ENCODE measurements at regions not wholly inside any gene's neighbourhood (a gene's known extent, or its start where the extent isn't known, plus 50 kb on each side); places are given as distances from the start of the nearest gene placed in this dataset.

DNA sequence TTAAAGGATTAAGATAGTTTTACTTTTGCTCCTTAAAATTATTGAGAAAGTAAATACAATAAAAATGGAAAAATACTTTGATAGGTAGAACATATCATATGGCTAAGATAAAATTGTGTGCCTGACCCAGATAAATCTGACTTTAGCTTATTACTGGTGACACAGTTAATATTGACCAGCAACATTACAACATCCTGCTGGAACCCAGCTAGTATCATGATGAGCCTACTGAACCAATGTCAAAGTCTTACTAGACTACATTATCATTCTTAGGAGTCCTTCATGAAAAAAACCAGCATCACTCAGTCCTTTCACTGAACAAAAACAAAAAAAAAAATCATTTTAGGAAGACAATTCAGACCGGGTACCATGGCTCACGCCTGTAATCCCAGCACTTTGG, 164.8 kb upstream of the CDK1 start (continued):
- TF ChIP-seq, protein P1, sequence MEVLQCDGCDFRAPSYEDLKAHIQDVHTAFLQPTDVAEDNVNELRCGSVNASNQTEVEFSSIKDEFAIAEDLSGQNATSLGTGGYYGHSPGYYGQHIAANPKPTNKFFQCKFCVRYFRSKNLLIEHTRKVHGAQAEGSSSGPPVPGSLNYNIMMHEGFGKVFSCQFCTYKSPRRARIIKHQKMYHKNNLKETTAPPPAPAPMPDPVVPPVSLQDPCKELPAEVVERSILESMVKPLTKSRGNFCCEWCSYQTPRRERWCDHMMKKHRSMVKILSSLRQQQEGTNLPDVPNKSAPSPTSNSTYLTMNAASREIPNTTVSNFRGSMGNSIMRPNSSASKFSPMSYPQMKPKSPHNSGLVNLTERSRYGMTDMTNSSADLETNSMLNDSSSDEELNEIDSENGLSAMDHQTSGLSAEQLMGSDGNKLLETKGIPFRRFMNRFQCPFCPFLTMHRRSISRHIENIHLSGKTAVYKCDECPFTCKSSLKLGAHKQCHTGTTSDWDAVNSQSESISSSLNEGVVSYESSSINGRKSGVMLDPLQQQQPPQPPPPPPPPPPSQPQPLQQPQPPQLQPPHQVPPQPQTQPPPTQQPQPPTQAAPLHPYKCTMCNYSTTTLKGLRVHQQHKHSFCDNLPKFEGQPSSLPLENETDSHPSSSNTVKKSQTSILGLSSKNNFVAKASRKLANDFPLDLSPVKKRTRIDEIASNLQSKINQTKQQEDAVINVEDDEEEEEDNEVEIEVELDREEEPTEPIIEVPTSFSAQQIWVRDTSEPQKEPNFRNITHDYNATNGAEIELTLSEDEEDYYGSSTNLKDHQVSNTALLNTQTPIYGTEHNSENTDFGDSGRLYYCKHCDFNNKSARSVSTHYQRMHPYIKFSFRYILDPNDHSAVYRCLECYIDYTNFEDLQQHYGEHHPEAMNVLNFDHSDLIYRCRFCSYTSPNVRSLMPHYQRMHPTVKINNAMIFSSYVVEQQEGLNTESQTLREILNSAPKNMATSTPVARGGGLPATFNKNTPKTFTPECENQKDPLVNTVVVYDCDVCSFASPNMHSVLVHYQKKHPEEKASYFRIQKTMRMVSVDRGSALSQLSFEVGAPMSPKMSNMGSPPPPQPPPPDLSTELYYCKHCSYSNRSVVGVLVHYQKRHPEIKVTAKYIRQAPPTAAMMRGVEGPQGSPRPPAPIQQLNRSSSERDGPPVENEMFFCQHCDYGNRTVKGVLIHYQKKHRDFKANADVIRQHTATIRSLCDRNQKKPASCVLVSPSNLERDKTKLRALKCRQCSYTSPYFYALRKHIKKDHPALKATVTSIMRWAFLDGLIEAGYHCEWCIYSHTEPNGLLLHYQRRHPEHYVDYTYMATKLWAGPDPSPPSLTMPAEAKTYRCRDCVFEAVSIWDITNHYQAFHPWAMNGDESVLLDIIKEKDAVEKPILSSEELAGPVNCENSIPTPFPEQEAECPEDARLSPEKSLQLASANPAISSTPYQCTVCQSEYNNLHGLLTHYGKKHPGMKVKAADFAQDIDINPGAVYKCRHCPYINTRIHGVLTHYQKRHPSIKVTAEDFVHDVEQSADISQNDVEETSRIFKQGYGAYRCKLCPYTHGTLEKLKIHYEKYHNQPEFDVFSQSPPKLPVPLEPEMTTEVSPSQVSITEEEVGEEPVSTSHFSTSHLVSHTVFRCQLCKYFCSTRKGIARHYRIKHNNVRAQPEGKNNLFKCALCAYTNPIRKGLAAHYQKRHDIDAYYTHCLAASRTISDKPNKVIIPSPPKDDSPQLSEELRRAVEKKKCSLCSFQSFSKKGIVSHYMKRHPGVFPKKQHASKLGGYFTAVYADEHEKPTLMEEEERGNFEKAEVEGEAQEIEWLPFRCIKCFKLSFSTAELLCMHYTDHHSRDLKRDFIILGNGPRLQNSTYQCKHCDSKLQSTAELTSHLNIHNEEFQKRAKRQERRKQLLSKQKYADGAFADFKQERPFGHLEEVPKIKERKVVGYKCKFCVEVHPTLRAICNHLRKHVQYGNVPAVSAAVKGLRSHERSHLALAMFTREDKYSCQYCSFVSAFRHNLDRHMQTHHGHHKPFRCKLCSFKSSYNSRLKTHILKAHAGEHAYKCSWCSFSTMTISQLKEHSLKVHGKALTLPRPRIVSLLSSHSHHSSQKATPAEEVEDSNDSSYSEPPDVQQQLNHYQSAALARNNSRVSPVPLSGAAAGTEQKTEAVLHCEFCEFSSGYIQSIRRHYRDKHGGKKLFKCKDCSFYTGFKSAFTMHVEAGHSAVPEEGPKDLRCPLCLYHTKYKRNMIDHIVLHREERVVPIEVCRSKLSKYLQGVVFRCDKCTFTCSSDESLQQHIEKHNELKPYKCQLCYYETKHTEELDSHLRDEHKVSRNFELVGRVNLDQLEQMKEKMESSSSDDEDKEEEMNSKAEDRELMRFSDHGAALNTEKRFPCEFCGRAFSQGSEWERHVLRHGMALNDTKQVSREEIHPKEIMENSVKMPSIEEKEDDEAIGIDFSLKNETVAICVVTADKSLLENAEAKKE (CRISPR knock-in tag; IDR thresholded peaks at IDR 0.05) = no peak

GRCh38 chr10:60611291-60611747, 167.0 kb upstream of the CDK1 start:
- no peaks in the 10 kb centered on the region for H3K36me3 Mint-ChIP-seq (ENCODE audit: low read depth)

More at GRCh38 chr10:60611291-60611747, 167.0 kb upstream of the CDK1 start:
- no peaks in the 10 kb centered on the region for H4K20me1 ChIP-seq (replicated peaks; ENCODE audit: insufficient read depth)
- H3K9me3 Mint-ChIP-seq = no peaks in the 10 kb centered on the region
- peaks cover 3% of the 10 kb centered on the region; the same call in 1 of the 2 replicates for H3K4me1 ChIP-seq (ENCODE audit: insufficient read depth)
- H3K36me3 ChIP-seq (ENCODE audit: insufficient read depth) = no peaks in the 10 kb centered on the region
- H3K4me3 Mint-ChIP-seq = no peak overlapping the region
- ATAC-seq (peak; percentile 86), DNase-seq (ENCODE audit: low spot score) (peak; percentile 39)
- H3K27ac ChIP-seq (ENCODE audit: low read depth) = no peak overlapping the region
- no peak overlapping the region for H2AFZ ChIP-seq
- no peaks in the 10 kb centered on the region for H3K27me3 Mint-ChIP-seq (ENCODE audit: insufficient read depth, low read depth, poor library complexity)
- peaks cover 17% of the 10 kb centered on the region; the same call in 2 of the 3 replicates for H3K4me1 Mint-ChIP-seq
- no peaks in the 10 kb centered on the region for H3K79me2 ChIP-seq (replicated peaks; ENCODE audit: insufficient read depth)
- no peak overlapping the region for H3K4me3 ChIP-seq
- no peaks in the 10 kb centered on the region for H3K27me3 ChIP-seq (ENCODE audit: insufficient read depth)
- H3K4me2 ChIP-seq = no peak overlapping the region
- TF ChIP-seq CREB1 (CRISPR knock-in tag; IDR thresholded peaks at IDR 0.05; ENCODE audit: low read depth) (no peak), REST (IDR thresholded peaks at IDR 0.05; ENCODE audit: unreplicated experiment) (no peak), EZH2phosphoT487 (IDR thresholded peaks at IDR 0.05; ENCODE audit: unreplicated experiment) (no peak)
- TF ChIP-seq, protein P2, sequence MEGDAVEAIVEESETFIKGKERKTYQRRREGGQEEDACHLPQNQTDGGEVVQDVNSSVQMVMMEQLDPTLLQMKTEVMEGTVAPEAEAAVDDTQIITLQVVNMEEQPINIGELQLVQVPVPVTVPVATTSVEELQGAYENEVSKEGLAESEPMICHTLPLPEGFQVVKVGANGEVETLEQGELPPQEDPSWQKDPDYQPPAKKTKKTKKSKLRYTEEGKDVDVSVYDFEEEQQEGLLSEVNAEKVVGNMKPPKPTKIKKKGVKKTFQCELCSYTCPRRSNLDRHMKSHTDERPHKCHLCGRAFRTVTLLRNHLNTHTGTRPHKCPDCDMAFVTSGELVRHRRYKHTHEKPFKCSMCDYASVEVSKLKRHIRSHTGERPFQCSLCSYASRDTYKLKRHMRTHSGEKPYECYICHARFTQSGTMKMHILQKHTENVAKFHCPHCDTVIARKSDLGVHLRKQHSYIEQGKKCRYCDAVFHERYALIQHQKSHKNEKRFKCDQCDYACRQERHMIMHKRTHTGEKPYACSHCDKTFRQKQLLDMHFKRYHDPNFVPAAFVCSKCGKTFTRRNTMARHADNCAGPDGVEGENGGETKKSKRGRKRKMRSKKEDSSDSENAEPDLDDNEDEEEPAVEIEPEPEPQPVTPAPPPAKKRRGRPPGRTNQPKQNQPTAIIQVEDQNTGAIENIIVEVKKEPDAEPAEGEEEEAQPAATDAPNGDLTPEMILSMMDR (conservative IDR thresholded peaks at IDR 0.05; ENCODE audit: low read depth in 2 of 2) = 0 out of 4 replicates have a peak, but pooled peaks of 1 of the 2 experiments have one; percentile 7
- H3F3A ChIP-seq (replicated peaks; ENCODE audit: low read depth) = no peaks in the 10 kb centered on the region
- no peaks in the 10 kb centered on the region for H3K9me2 ChIP-seq (ENCODE audit: insufficient read depth)
- H3K27ac Mint-ChIP-seq = no peak overlapping the region

Data from GM23338 (cell line).